ENCODE measurements at regions not wholly inside any gene's neighbourhood (a gene's known extent, or its start where the extent isn't known, plus 50 kb on each side); places are given as distances from the start of the nearest gene placed in this dataset.

DNA sequence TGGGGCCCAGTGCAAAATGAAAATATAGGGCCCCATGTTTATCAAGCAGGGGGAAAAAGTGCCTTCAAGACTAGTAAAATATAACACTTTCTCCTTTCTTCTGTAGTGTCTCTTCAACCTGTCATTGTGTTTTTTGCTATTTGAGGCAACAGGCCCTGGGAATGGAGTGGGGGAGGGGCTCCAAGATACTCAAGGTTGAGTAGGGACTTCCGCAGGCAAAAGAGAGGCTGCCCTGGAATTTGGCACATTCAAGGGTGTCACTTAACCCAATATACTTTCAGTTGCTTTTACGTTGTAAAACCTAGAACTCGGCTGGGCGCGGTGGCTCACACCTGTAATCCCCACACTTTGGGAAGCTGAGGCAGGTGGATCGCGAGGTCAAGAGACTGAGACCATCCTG lies 154.9 kb downstream of the ALDH8A1 start:
- TF ChIP-seq CTCF (conservative IDR thresholded peaks at IDR 0.05 in 1 of 2, IDR thresholded peaks at IDR 0.05 in 1 of 2; ENCODE audit: low read depth in 1 of 2, low read length in 2 of 2), result no peak
- TF ChIP-seq EZH2 (IDR thresholded peaks at IDR 0.05; ENCODE audit: low read length, missing control alignments), result no peak
